Muscle layer of colon (tissue), 2 donors: ENCODE measurements at regions not wholly inside any gene's neighbourhood (a gene's known extent, or its start where the extent isn't known, plus 50 kb on each side); places are given as distances from the start of the nearest gene placed in this dataset.

Experiments used
- H3K27ac ChIP-seq: one replicate; pipeline ENCODE4 v1.7.0; 2013; ENCODE audit warnings: low read depth, mild to moderate bottlenecking, low read length, moderate library complexity
- H3K27me3 ChIP-seq, 2 donors: one replicate each; pipeline ENCODE4 v1.7.0; 2013; ENCODE audit warnings: low read length in 2 of 2, mild to moderate bottlenecking in 2 of 2; ENCODE audit not compliant: insufficient read depth in 2 of 2, control insufficient read depth in 1 of 2
- H3K36me3 ChIP-seq: one replicate; pipeline ENCODE4 v1.7.0; 2013; ENCODE audit warnings: mild to moderate bottlenecking, low read length; ENCODE audit not compliant: insufficient read depth
- H3K4me1 ChIP-seq: one replicate; pipeline ENCODE4 v1.7.0; 2013; ENCODE audit warnings: mild to moderate bottlenecking, low read length; ENCODE audit not compliant: insufficient read depth
- H3K4me3 ChIP-seq, 2 donors: one replicate each; pipeline ENCODE4 v1.7.0; 2013; ENCODE audit warnings: low read length in 2 of 2, low read depth in 1 of 2, mild to moderate bottlenecking in 1 of 2, moderate library complexity in 1 of 2
- H3K9ac ChIP-seq: one replicate; pipeline ENCODE4 v1.7.0; 2013; ENCODE audit warnings: low read length
- H3K9me3 ChIP-seq: one replicate; pipeline ENCODE4 v1.7.0; 2013; ENCODE audit warnings: mild to moderate bottlenecking, low read length
- donor health status: abdominal sarcoma.
- donor health status: Adenocarcinoma of cecum.

DNA sequence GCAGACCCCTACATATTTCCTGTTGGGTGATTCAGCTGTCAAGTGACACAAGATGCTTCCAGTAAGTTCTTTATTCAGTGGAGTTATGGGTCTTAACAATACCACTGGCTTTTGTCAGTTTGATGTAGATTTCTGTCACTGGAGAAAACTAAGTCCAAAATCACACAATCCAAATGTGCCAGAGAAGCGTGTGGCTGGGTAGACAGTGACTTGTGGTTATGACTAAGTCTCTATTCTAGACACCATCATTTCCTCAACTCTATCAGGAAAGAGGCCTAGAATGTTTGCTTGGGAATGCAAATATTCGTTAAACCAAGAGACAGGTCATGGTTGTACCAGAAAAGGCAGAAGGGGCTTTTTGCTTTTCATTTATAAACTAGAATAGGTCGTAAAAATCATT is 54.4 kb upstream of the HS3ST1 start:
- Histone ChIP-seq H3K9ac (no peak overlapping the region), H3K9me3 (no peaks in the 10 kb centered on the region)

DNA sequence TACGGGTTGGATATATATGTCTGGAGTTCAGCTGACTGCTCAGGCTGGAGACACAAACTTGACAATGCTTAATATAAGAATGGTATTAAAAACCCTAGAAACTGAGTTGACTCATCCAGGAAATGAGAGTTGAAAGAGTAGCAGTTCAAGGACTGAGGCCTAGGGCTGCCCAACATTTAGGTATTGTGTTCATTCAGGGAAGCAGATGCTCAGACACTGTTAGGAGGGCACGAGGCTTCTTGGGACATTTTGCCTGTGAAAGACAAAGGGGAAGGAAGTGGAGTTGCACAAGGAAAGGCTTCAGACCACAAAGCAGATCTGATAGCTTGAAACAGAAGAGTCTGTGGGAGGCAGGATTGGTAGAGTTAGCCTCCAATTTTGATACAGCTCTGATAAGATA is 52.0 kb upstream of the HS3ST1 start:
- H3K9ac ChIP-seq = no peak overlapping the region
- H3K4me3 ChIP-seq = no peak overlapping the region
- no peaks in the 10 kb centered on the region for H3K27me3 ChIP-seq
- H3K9me3 ChIP-seq = no peaks in the 10 kb centered on the region
- H3K4me1 ChIP-seq = no peaks in the 10 kb centered on the region
- no peak overlapping the region for H3K27ac ChIP-seq
- no peaks in the 10 kb centered on the region for H3K36me3 ChIP-seq

More for the DNA sequence above, 54.4 kb upstream of the HS3ST1 start:
- no peaks in the 10 kb centered on the region for H3K4me1 ChIP-seq
- no peaks in the 10 kb centered on the region for H3K36me3 ChIP-seq
- no peak overlapping the region for H3K4me3 ChIP-seq
- no peak overlapping the region for H3K27ac ChIP-seq
- no peaks in the 10 kb centered on the region for H3K27me3 ChIP-seq
